ENCODE measurements at regions not wholly inside any gene's neighbourhood (a gene's known extent, or its start where the extent isn't known, plus 50 kb on each side); places are given as distances from the start of the nearest gene placed in this dataset.

DNA sequence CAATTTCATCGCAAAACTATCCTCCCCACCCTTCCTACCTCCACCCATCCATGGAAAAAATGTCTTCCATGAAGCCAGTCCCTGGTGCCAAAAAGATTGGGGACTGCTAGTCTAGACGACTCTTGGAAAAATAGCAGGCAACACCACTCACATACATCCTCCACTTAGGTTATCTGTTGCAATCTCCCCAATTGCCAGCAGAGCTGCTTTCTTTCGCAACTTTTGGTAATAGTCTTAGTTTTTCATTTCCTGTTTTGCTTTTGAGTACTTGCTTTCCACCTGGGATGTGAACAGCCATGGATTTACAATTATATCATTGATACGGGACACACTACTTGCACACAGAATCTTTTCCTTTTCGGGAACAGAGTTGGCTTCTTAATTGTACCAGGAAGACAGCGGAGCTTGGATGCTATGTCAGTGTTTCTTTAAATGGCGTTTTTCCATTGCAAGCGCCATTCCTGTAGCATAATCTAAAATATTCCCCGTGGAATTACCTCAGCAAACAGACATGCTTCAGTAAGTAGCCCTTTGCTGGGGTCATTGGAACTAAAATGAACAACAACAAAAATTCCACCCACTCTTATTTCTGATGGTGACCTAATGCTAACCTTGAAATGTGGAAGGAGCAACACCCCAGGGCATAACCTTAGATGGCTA, 183.3 kb upstream of the ADGRL2 start:
- no peak for TF ChIP-seq CTCF (IDR thresholded peaks at IDR 0.05; ENCODE audit: extremely low read depth, insufficient read depth, missing control alignments)
- DNase-seq (ENCODE audit: low spot score): no peak
- in situ Hi-C loops (cut with MboI; ENCODE audit: low pct_unique_long_range_greater_than_20kb, low sequenced_read_pairs, unreplicated experiment): no loop called here

DNA sequence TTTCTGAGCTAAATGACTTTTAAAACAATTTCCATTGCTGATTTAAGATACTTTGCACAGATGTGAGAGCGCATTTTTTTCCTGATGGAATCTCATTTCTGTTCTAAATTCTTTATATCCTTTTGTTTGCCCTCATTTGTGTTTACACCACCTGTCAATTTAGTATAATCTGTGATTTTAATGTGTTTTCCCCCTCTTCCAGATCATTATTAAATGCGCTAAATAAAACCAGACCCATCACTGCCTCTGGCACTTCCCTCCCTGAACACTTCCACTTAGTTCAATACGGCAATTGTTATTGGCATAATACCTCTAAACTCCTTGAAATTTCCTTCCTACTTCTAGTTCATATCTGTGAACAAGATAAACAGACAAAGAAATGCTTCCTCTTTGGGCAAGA, 186.9 kb upstream of the ADGRL2 start:
- DNase-seq (ENCODE audit: low spot score): no peak
- TF ChIP-seq CTCF (IDR thresholded peaks at IDR 0.05; ENCODE audit: extremely low read depth, insufficient read depth, missing control alignments): no peak
- in situ Hi-C loops (cut with MboI; ENCODE audit: low pct_unique_long_range_greater_than_20kb, low sequenced_read_pairs, unreplicated experiment): no loop called here

- in situ Hi-C loops (cut with MboI; ENCODE audit: low pct_unique_long_range_greater_than_20kb, low sequenced_read_pairs, unreplicated experiment): no loop called here
- no peak for DNase-seq (ENCODE audit: low spot score)
- TF ChIP-seq CTCF (IDR thresholded peaks at IDR 0.05; ENCODE audit: extremely low read depth, insufficient read depth, missing control alignments): no peak
Observed at GRCh38 chr1:81607924-81608323, 192.8 kb upstream of the ADGRL2 start.

GRCh38 chr1:81607086-81607485, 193.6 kb upstream of the ADGRL2 start:
- DNase-seq (ENCODE audit: low spot score): no peak
- in situ Hi-C loops (cut with MboI; ENCODE audit: low pct_unique_long_range_greater_than_20kb, low sequenced_read_pairs, unreplicated experiment): no loop called here
- TF ChIP-seq CTCF (IDR thresholded peaks at IDR 0.05; ENCODE audit: extremely low read depth, insufficient read depth, missing control alignments): no peak

- in situ Hi-C loops (cut with MboI; ENCODE audit: low pct_unique_long_range_greater_than_20kb, low sequenced_read_pairs, unreplicated experiment): no loop called here
- no peak for DNase-seq (ENCODE audit: low spot score)
- TF ChIP-seq CTCF (IDR thresholded peaks at IDR 0.05; ENCODE audit: extremely low read depth, insufficient read depth, missing control alignments): no peak
Observed at GRCh38 chr1:81606656-81607055, 194.1 kb upstream of the ADGRL2 start.

DNA sequence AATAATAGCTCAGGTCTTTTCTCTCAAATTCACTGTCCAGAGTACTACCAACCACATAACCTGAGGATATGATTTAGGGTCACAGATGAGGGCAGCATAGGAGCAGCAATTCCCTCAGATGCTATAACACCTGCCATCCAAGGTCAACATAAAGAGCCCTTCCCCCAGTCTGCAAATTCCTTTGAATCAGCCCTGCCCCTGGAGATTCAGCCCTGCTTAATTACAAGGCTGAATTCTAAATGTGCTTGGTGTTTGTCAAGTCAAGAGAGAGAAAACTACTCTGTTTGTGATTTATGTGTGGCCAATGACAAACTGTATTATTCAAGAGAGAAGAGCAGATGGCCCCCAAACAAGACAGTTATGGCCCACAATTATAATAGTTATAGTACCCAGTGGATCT, 195.7 kb upstream of the ADGRL2 start:
- TF ChIP-seq CTCF (IDR thresholded peaks at IDR 0.05; ENCODE audit: extremely low read depth, insufficient read depth, missing control alignments): no peak
- in situ Hi-C loops (cut with MboI; ENCODE audit: low pct_unique_long_range_greater_than_20kb, low sequenced_read_pairs, unreplicated experiment): no loop called here
- DNase-seq (ENCODE audit: low spot score): no peak

All from GM13977 (cell line).